Stimulated activated CD8-positive, alpha-beta memory T cell treated with anti-CD3 and anti-CD28 coated beads, Interleukin-4, amount 100 ng/mL, for 1 hour (primary cell): ENCODE measurements at regions not wholly inside any gene's neighbourhood (a gene's known extent, or its start where the extent isn't known, plus 50 kb on each side); places are given as distances from the start of the nearest gene placed in this dataset.

Experiments
- DNase-seq, 2 donors: peaks; one replicate each; pipeline ENCODE4 v3.0.0-alpha.2; 2020; ENCODE audit warnings: low read depth in 2 of 2, low spot score in 1 of 2

GRCh38 chr1:234989479-234990327 is 138.9 kb downstream of the TOMM20 start:
- no peak for DNase-seq

GRCh38 chr1:234989019-234989418 is 139.6 kb downstream of the TOMM20 start:
- no peak for DNase-seq

GRCh38 chr1:234988536-234988935 is 140.1 kb downstream of the TOMM20 start:
- no peak for DNase-seq

GRCh38 chr1:234988155-234988517 is 140.5 kb downstream of the TOMM20 start:
- DNase-seq = no peak

GRCh38 chr1:234987415-234988154 is 141.1 kb downstream of the TOMM20 start:
- DNase-seq = no peak

GRCh38 chr1:234986750-234987414 is 141.8 kb downstream of the TOMM20 start:
- DNase-seq = no peak

GRCh38 chr1:234985516-234986294 is 142.9 kb downstream of the TOMM20 start:
- DNase-seq = no peak

- no peak for DNase-seq
These were observed 143.6 kb downstream of the TOMM20 start for GRCh38 chr1:234985007-234985370.

GRCh38 chr1:234983564-234984238 is 144.9 kb downstream of the TOMM20 start:
- no peak for DNase-seq

- no peak for DNase-seq
These were observed 146.9 kb downstream of the TOMM20 start for GRCh38 chr1:234981758-234982157.

- DNase-seq = peak; percentile 20 to 31
These were observed 147.8 kb downstream of the TOMM20 start for GRCh38 chr1:234980645-234981396.

- no peak for DNase-seq
These were observed 148.4 kb downstream of the TOMM20 start for GRCh38 chr1:234980291-234980644.

GRCh38 chr1:234979296-234980279 is 149.0 kb downstream of the TOMM20 start:
- DNase-seq = no peak

- DNase-seq = peak in 1 of 2 donors; percentile 17
These were observed 150.0 kb downstream of the TOMM20 start for GRCh38 chr1:234978397-234979295.

- DNase-seq = no peak
These were observed 150.7 kb downstream of the TOMM20 start for GRCh38 chr1:234977875-234978396.

- no peak for DNase-seq
These were observed 151.6 kb downstream of the TOMM20 start for GRCh38 chr1:234976861-234977680.
